GM19043 (cell line): ENCODE measurements at regions not wholly inside any gene's neighbourhood (a gene's known extent, or its start where the extent isn't known, plus 50 kb on each side); places are given as distances from the start of the nearest gene placed in this dataset.
"Not testable (repeated sequence)": the region's sequence is repeated elsewhere in the genome, so short reads cannot be mapped to it uniquely, and the experiment has no call there.

Source experiments
- ATAC-seq: cut with Tn5 transposase; IDR thresholded peaks from one replicate; pipeline ENCODE4 v1.9.1; 2021; ENCODE audit warnings: low read depth; ENCODE audit not compliant: unreplicated experiment

- ATAC-seq: no peak
These were observed 259.7 kb downstream of the MED10 start for GRCh38 chr5:6118691-6119090.

DNA sequence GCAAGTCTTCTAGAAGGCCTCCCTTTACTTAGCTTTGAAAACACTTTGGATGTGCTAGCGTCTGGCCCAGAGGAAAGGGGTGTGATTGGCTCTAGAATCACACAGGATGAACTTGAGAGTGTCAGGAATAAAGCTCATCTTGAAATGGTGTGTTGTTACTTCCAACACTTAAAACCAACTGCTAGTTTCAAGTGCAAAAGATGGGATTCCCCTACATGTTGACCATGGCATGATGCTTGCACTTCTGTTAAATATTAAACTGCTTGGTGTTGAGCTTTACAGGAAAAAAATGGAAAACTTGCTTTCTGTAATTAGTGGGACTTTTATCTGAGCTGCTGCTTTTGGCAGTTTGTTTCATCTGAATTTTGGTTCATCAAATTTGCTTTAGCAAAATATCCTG is 261.1 kb downstream of the MED10 start:
- ATAC-seq: no peak

DNA sequence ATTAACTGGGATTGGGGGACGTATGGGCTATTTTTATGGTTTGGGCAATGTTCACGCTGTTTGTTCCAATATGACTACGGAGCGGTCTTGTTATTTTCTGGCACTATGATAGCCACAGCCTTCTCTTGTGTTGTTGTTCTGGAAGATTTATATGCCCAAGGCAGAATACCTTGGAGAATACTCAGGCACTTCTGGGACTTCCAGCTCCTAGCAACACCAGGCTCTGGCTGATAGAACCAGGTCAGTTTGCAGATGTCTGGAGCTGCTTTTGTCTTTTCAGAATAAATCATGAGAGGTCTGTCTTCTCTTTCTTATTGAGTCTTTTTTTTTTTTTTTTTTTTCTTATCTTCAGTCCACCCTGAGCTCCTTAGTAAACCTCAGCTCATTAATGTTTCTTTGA is 262.5 kb downstream of the MED10 start:
- ATAC-seq: no peak

GRCh38 chr5:6112538-6112937 is 265.8 kb downstream of the MED10 start:
- ATAC-seq: no peak

DNA sequence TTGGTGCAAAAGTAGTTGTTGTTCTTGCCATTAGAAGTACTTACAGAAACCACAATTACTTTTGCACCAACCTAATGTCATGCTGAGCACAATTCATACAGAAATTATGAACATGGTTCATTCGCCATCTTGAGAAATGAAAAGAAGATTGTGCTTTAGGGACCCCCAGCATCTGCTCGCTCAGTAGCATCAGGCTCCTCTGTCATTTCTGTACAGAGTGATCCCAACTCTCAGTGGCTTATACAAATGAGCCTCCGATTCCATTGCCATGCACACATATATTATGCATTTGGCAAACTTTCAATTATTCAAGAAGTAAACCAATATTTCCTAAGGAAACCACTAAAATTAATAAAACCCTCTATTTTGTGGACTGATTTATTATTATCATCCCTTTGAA is 266.2 kb downstream of the MED10 start:
- no peak for ATAC-seq

- ATAC-seq: no peak
These were observed 267.2 kb downstream of the MED10 start for GRCh38 chr5:6111131-6111530.

GRCh38 chr5:6110441-6111005 is 267.8 kb downstream of the MED10 start:
- no peak for ATAC-seq

DNA sequence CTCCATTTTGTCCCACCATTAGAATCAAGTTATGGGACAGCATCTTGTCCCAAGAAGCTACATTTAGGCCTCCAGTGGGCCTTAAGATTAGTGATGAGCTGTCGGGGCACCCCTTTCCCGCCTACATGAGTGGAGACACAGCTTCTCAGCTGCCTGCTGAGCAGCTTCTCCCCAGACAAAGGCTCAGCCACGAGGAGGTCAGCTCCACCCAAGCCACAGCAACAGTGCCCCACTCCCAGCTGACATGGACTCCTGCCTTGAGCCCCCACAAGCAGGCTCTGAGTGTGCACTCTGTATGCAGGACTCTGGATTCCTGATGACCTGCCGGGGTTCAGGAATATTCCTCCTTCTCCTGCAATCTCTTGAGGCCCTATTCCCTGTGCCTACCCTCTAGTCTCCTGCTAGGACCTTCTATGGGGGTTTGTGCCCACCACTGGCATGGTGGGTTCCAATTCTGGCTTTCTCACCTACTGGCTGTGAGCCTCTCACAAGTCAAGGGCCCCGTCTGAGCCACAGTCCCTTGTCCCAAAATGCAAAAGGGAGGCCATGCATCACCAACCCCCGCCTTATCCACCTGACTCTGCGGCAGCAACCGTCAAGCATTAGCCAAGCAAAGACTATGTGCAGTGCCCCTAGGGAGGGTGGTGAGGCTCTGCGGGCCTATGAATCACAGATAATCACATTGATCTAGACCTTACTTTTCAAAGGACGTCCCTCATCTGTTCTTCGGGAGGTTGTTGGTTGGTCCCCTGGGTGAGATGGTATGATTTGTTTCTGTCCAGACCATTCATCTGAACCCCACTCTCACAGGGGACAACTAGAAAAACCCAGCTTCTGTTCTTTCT is 269.1 kb downstream of the MED10 start:
- ATAC-seq: no peak

DNA sequence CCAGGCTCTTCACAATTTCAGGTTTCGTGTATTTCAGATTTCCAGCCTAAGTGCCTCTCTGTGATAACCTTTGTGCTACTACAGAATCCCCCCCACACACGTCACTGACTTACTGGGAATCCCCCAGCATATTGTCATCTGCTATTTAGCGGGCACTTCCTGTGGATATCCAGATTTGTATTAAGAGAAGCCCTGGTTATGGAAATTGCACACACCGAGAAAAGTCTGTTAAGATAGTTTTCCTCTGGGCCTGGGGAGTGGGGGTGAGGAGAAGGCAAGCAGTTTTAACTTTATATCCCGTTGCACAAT is 269.9 kb downstream of the MED10 start:
- ATAC-seq: no peak

GRCh38 chr5:6107675-6108539 is 270.4 kb downstream of the MED10 start:
- no peak for ATAC-seq

- ATAC-seq: no peak
These were observed 271.6 kb downstream of the MED10 start for GRCh38 chr5:6106756-6107155.

DNA sequence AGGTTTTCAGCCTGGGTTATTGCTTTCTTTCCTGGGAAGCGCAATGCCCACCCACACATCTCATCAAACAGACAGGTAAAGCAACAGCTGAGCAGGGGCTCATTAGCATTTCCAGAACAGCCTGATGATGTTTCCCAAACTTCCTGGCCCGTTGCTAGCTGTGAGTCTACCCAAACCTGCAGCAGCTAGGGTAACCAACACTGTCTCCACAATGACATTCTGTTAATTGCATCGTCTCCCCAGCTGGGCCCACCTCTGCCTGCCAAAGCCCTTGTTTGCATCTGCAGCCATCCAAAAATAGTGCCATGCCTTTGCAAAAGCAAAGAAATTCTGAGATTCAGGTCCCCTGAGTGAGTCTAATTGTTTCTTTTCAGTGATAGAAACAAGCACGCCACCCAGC is 273.0 kb downstream of the MED10 start:
- ATAC-seq: no peak

GRCh38 chr5:6096101-6096500 is 282.2 kb downstream of the MED10 start:
- ATAC-seq: no peak

GRCh38 chr5:6094180-6094579 is 284.2 kb downstream of the MED10 start:
- ATAC-seq: not testable (repeated sequence)

DNA sequence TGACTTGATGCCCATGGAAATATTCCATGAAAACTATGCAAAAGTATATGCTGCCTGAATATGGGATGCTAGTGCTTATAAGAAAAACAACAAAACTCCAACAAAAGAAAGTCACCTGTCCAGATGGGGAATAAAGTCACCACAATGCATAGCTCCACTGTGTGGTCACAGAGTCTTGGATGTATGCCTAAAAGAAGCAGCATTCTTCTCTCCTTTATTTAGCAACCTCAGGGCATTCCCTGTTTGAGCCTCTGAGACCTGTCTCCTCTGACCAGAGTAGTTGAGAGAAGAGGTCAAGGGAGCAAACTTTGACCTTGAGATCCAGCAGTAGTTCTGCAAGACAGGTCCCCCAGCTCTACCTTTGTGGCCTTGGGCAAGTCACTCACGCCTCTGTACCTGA is 287.5 kb downstream of the MED10 start:
- ATAC-seq: no peak

GRCh38 chr5:6090079-6090654 is 288.2 kb downstream of the MED10 start:
- ATAC-seq: no peak

- no peak for ATAC-seq
These were observed 289.6 kb downstream of the MED10 start for GRCh38 chr5:6088706-6089105.

DNA sequence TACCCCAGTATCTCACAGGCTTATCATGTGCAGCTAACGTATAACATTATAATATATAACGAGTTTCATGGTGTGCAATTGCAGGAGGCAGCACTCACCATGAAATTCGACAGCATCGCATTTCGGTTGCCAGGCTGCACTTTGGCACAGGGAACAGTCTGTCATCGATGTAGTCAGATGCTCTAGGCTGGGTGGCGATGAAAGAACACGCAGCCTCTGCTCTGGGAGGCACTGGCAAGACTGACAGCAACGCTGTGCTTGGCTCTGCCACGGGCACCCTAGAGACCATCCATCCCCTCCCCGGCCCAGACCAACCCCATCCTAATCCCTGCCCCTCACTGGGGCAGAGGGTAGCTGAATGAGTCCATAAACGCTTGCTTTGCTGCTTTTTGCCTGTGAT is 290.8 kb downstream of the MED10 start:
- ATAC-seq: no peak

GRCh38 chr5:6086871-6087270 is 291.5 kb downstream of the MED10 start:
- ATAC-seq: no peak

DNA sequence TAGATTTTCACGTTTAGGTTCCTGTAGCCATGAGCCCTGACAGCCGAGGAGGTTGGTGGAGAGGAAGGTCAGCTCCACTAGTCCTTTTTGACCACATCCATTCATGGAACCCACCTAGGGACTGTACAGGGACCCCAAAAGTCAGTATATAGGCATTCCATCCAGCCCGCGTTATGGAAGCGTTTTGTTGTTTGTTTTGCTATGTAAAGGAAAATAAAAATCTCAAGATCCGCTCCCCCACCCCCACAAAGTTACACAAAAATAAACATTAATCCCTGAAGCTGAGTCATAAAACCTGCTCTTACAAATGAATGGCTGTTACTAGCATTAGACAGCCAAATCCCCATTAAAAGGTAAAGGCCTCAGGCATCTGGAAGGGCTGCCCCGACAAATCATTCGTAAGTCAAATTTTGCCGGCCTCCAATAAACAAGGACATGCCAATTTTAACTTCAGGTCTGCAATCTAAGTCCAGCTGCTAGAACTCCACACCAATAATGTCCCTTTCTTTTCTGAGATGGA is 292.9 kb downstream of the MED10 start:
- ATAC-seq: no peak

DNA sequence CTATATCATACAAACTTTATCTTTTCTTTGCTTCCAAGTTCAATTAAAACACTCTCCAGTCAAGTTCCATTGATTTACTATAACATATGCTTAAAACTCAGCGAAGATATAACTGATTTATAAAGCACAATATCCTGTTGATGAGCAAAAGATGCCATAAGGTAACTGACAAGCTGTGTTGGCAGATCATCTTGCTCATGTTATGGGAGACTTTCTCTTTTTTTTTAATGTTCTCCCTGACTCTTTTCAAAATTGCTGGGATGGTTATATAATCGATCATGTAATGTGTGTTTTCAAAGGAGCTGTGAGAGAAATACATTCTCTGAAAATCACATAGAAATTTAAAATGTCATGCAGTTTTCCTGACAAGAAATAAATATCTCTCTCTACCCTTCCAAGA is 293.5 kb downstream of the MED10 start:
- no peak for ATAC-seq
